ENCODE measurements at regions not wholly inside any gene's neighbourhood (a gene's known extent, or its start where the extent isn't known, plus 50 kb on each side); places are given as distances from the start of the nearest gene placed in this dataset.

DNA sequence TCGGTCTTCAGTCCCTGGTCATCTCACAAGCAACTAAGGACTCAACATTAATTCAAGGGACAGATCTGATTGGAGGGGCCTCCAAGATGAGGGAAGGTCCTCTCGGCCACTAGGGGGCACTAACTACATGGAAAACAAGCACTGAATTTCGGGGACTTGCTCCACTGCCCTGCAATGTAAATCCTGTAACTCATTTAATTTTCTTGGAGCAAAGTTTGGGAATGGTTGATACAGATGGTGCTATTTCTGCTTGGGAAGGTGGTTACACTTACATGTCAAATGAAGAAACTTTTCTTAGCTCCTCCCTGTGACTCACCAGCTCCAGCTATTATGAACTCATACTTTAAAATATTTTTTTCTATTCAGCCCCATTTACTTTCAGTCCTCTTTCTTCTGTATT lies 97.4 kb upstream of the KCNJ15 start:
- Mint-ChIP-seq H3K4me3 (ENCODE audit: low read depth) (no peak overlapping the region), H3K27me3 (peaks cover 11% of the 10 kb centered on the region), H3K9me3 (ENCODE audit: low read depth) (no peaks in the 10 kb centered on the region), H3K36me3 (ENCODE audit: insufficient read depth) (no peaks in the 10 kb centered on the region), H3K27ac (no peak overlapping the region), H3K4me1 (ENCODE audit: low read depth) (no peaks in the 10 kb centered on the region)
- DNase-seq (ENCODE audit: low spot score, unreplicated experiment): peak; percentile 52
- TF ChIP-seq, protein P1, sequence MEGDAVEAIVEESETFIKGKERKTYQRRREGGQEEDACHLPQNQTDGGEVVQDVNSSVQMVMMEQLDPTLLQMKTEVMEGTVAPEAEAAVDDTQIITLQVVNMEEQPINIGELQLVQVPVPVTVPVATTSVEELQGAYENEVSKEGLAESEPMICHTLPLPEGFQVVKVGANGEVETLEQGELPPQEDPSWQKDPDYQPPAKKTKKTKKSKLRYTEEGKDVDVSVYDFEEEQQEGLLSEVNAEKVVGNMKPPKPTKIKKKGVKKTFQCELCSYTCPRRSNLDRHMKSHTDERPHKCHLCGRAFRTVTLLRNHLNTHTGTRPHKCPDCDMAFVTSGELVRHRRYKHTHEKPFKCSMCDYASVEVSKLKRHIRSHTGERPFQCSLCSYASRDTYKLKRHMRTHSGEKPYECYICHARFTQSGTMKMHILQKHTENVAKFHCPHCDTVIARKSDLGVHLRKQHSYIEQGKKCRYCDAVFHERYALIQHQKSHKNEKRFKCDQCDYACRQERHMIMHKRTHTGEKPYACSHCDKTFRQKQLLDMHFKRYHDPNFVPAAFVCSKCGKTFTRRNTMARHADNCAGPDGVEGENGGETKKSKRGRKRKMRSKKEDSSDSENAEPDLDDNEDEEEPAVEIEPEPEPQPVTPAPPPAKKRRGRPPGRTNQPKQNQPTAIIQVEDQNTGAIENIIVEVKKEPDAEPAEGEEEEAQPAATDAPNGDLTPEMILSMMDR (IDR thresholded peaks at IDR 0.05; ENCODE audit: unreplicated experiment): peak; percentile 93

DNA sequence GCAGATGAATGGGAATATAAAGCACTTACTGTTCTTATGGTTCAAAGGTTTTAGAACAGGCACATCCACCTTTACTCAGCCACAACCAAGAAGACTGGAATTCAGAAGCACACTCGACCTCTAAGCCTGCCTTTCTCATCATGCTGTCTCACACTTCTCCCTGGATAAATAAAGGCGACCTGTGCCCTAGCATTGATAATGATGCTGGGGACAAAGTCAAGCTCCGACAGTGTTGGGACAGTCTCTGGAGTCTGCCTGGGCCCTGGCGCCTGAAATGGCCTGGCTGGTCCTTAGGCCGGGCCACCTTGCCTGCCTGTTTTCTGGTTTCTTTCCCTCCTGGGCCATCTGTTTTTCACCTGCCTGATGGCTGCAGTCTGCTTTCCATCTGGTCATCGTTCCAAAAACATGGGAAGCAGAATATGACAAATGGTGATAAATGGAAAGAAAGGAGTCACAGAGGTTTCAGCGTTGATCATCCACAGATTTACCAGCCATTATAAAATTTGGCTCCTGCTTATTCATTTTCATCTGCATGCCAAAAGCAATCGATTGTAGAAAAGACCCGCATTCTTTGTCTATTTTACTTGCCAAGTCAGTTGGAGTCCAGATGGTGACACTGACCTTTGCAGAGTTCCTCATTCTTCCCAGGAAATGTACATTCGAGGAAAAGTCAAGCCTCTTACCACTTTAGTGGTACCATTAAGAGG lies 91.2 kb upstream of the KCNJ15 start:
- Mint-ChIP-seq H3K36me3 (ENCODE audit: insufficient read depth) (no peaks in the 10 kb centered on the region), H3K4me1 (ENCODE audit: low read depth) (peaks cover 5% of the 10 kb centered on the region), H3K4me3 (ENCODE audit: low read depth) (no peak overlapping the region), H3K9me3 (ENCODE audit: low read depth) (no peaks in the 10 kb centered on the region), H3K27me3 (peaks cover 8% of the 10 kb centered on the region), H3K27ac (peak overlapping the region; percentile 13)
- TF ChIP-seq, protein P1 (IDR thresholded peaks at IDR 0.05; ENCODE audit: unreplicated experiment): no peak
- DNase-seq (ENCODE audit: low spot score, unreplicated experiment): no peak

DNA sequence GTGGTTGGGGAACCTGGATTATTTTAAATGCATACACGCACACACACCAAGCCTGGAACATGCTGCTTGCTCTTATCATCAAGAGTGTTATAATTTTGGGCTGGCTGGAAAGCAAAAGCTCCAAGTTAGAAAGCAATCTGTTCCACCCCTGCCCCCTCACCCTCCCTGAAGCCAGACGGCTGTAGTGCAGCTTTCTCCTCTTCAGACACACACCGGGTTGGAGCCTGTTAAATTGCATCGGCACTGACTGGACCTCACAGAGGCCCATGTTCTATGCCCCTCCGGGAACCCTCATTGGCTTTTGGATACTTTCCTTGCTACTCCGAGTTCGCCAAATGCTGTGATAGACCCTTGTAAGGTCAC lies 90.6 kb upstream of the KCNJ15 start:
- TF ChIP-seq, protein P1 (IDR thresholded peaks at IDR 0.05; ENCODE audit: unreplicated experiment): no peak
- no peak overlapping the region for H3K27ac Mint-ChIP-seq
- peaks cover 8% of the 10 kb centered on the region for H3K27me3 Mint-ChIP-seq

DNA sequence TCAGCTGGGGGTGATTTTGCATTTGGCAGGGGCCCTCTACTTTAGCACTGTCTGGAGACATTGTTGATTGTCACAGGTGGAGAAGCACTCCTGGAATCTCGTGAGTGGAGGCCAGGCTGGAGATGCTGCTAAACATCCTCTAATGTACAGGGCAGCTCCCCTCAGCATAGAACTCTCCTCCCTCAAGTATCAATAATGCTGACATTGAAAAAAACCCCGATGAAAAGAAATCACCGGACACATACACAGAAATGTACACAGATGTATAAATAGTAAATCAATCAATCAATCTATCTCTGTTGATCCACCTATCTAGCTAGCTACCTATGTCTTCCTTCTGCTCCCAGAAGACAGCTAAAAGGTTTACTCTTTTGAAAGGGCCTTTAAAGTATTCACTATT lies 89.4 kb upstream of the KCNJ15 start:
- Mint-ChIP-seq H3K4me3 (ENCODE audit: low read depth) (no peak overlapping the region), H3K27ac (no peak overlapping the region), H3K9me3 (ENCODE audit: low read depth) (peaks cover 3% of the 10 kb centered on the region), H3K27me3 (peaks cover 8% of the 10 kb centered on the region), H3K4me1 (ENCODE audit: low read depth) (peaks cover 20% of the 10 kb centered on the region), H3K36me3 (ENCODE audit: insufficient read depth) (peaks cover 3% of the 10 kb centered on the region)
- TF ChIP-seq, protein P1 (IDR thresholded peaks at IDR 0.05; ENCODE audit: unreplicated experiment): no peak
- DNase-seq (ENCODE audit: low spot score, unreplicated experiment): no peak

More for the DNA sequence above, 90.6 kb upstream of the KCNJ15 start:
- no peak for DNase-seq (ENCODE audit: low spot score, unreplicated experiment)
- Mint-ChIP-seq H3K9me3 (ENCODE audit: low read depth) (no peaks in the 10 kb centered on the region), H3K4me1 (ENCODE audit: low read depth) (peaks cover 9% of the 10 kb centered on the region), H3K36me3 (ENCODE audit: insufficient read depth) (no peaks in the 10 kb centered on the region), H3K4me3 (ENCODE audit: low read depth) (no peak overlapping the region)

DNA sequence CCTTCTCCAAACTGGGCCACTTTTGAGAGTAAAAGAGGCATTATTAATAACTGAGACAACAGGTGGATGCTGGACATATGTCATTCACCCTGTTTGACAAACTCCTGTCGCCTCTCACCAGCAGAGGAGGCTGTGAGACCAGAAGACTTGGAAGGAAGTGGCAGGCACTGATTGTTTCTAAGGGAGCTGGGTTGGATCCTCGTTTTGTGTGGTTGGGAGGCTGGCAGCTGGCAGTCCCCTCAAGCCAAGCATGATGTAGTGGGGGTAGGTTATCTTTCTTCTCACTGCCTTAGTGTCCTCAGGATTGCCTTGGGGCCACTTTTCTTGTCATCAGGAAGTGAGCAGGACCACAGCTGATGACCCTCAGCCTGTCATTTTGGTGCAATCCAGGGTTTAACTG lies 86.5 kb upstream of the KCNJ15 start:
- no peak for DNase-seq (ENCODE audit: low spot score, unreplicated experiment)
- peaks cover 5% of the 10 kb centered on the region for H3K9me3 Mint-ChIP-seq (ENCODE audit: low read depth)

More for the DNA sequence above, 86.5 kb upstream of the KCNJ15 start:
- peaks cover 5% of the 10 kb centered on the region for H3K27me3 Mint-ChIP-seq
- H3K4me3 Mint-ChIP-seq (ENCODE audit: low read depth): no peak overlapping the region
- H3K36me3 Mint-ChIP-seq (ENCODE audit: insufficient read depth): peaks cover 3% of the 10 kb centered on the region
- H3K4me1 Mint-ChIP-seq (ENCODE audit: low read depth): peaks cover 28% of the 10 kb centered on the region
- TF ChIP-seq, protein P1 (IDR thresholded peaks at IDR 0.05; ENCODE audit: unreplicated experiment): peak; percentile 30
- peak overlapping the region; percentile 95 for H3K27ac Mint-ChIP-seq
